SK-N-SH treated with all-trans-retinoic acid at 6 μM for 48 hours (cell line): ENCODE measurements at regions not wholly inside any gene's neighbourhood (a gene's known extent, or its start where the extent isn't known, plus 50 kb on each side); places are given as distances from the start of the nearest gene placed in this dataset.

Experiments
- CREB5 ChIP-seq: fragments of 250-450 bp; sonication (Bioruptor Pico); IDR thresholded peaks from 2 replicates; pipeline ENCODE4 v1.5.1; 2020; ENCODE audit warnings: low read depth, mild to moderate bottlenecking, moderate library complexity
- CSDC2 ChIP-seq: fragments of 250-450 bp; sonication (Bioruptor Pico); IDR thresholded peaks from 2 replicates; pipeline ENCODE4 v1.5.0; 2020; ENCODE audit warnings: mild to moderate bottlenecking, moderate library complexity
- CSRNP3 ChIP-seq: fragments of 250-450 bp; sonication (Bioruptor Pico); IDR thresholded peaks from 2 replicates; pipeline ENCODE4 v1.5.1; 2021; ENCODE audit warnings: mild to moderate bottlenecking, moderate library complexity
- ISL1 ChIP-seq: fragments of 250-450 bp; sonication (Bioruptor Pico); IDR thresholded peaks from 2 replicates; pipeline ENCODE4 v2.1.2; 2022; ENCODE audit warnings: mild to moderate bottlenecking, moderate library complexity
- OSR1 ChIP-seq: fragments of 250-450 bp; sonication (Bioruptor Pico); IDR thresholded peaks from 2 replicates; pipeline ENCODE4 v1.8.0; 2022; ENCODE audit warnings: moderate library complexity, mild to moderate bottlenecking, inconsistent platforms
- PATZ1 ChIP-seq: fragments of 250-450 bp; sonication (Bioruptor Pico); IDR thresholded peaks from 2 replicates; pipeline ENCODE4 v1.8.0; 2020; ENCODE audit warnings: mild to moderate bottlenecking, moderate library complexity, borderline replicate concordance
- POU6F1 ChIP-seq: fragments of 250-450 bp; sonication (Bioruptor Pico); IDR thresholded peaks from 2 replicates; pipeline ENCODE4 v1.8.0; 2021; ENCODE audit warnings: low read depth, mild to moderate bottlenecking, moderate library complexity, borderline replicate concordance
- RARB ChIP-seq: fragments of 250-450 bp; sonication (Bioruptor Pico); IDR thresholded peaks from 2 replicates; pipeline ENCODE4 v1.8.0; 2021; ENCODE audit warnings: mild to moderate bottlenecking, moderate library complexity
- TOX ChIP-seq: fragments of 250-450 bp; sonication (Bioruptor Pico); IDR thresholded peaks from 2 replicates; pipeline ENCODE4 v1.8.0; 2021; ENCODE audit warnings: mild to moderate bottlenecking, moderate library complexity, borderline replicate concordance
- ZFP3 ChIP-seq: fragments of 250-450 bp; sonication (Bioruptor Pico); IDR thresholded peaks from 2 replicates; pipeline ENCODE4 v1.5.0; 2020; ENCODE audit warnings: mild to moderate bottlenecking, moderate library complexity
- ZNF565 ChIP-seq: fragments of 450-650 bp; formaldehyde crosslinking; conservative IDR thresholded peaks from 2 replicates; pipeline ENCODE4 v1.5.0; 2020; ENCODE audit warnings: low read depth, mild to moderate bottlenecking, moderate library complexity

GRCh38 chr18:68244786-68245185 is 470.1 kb downstream of the TMX3 start:
- TF ChIP-seq CREB5 (CRISPR knock-in tag), result no peak
- TF ChIP-seq POU6F1 (CRISPR knock-in tag), result no peak
- TF ChIP-seq TOX (CRISPR knock-in tag), result no peak
- TF ChIP-seq PATZ1, result no peak
- no peak for TF ChIP-seq OSR1 (CRISPR knock-in tag)
- no peak for TF ChIP-seq ZFP3 (CRISPR knock-in tag)
- TF ChIP-seq ISL1 (CRISPR knock-in tag), result no peak
- TF ChIP-seq RARB (CRISPR knock-in tag), result no peak
- TF ChIP-seq CSRNP3, result no peak
- no peak for TF ChIP-seq CSDC2 (CRISPR knock-in tag)
- TF ChIP-seq ZNF565 (CRISPR knock-in tag), result no peak
